ENCODE measurements at regions not wholly inside any gene's neighbourhood (a gene's known extent, or its start where the extent isn't known, plus 50 kb on each side); places are given as distances from the start of the nearest gene placed in this dataset.
"Not testable (repeated sequence)": the region's sequence is repeated elsewhere in the genome, so short reads cannot be mapped to it uniquely, and the experiment has no call there.

GRCh38 chr9:81361296-81361695 is 328.1 kb downstream of the TLE1 start:
- DNase-seq (ENCODE audit: low read depth in 2 of 2) = no peak

- no peak for DNase-seq (ENCODE audit: low read depth in 2 of 2)
Measured at GRCh38 chr9:81351166-81351565, 338.2 kb downstream of the TLE1 start.

GRCh38 chr9:81344366-81344765 is 345.0 kb downstream of the TLE1 start:
- no peak for DNase-seq (ENCODE audit: low read depth in 2 of 2)

GRCh38 chr9:81335879-81336421 is 353.4 kb downstream of the TLE1 start:
- DNase-seq (ENCODE audit: low read depth in 2 of 2) = no peak

GRCh38 chr9:81321551-81321950 is 367.8 kb downstream of the TLE1 start:
- no peak for DNase-seq (ENCODE audit: low read depth in 2 of 2)

GRCh38 chr9:81320909-81321482 is 368.4 kb downstream of the TLE1 start:
- no peak for DNase-seq (ENCODE audit: low read depth in 2 of 2)

- no peak for DNase-seq (ENCODE audit: low read depth in 2 of 2)
Measured at GRCh38 chr9:81318571-81318970, 370.8 kb downstream of the TLE1 start.

GRCh38 chr9:81317939-81318338 is 371.4 kb downstream of the TLE1 start:
- no peak for DNase-seq (ENCODE audit: low read depth in 2 of 2)

GRCh38 chr9:81317223-81317622 is 372.1 kb downstream of the TLE1 start:
- DNase-seq (ENCODE audit: low read depth in 2 of 2) = no peak

- DNase-seq (ENCODE audit: low read depth in 2 of 2) = no peak
Measured at GRCh38 chr9:81314490-81314889, 374.9 kb downstream of the TLE1 start.

- DNase-seq (ENCODE audit: low read depth in 2 of 2) = no peak
Measured at GRCh38 chr9:81313877-81314276, 375.5 kb downstream of the TLE1 start.

GRCh38 chr9:81312346-81312745 is 377.0 kb downstream of the TLE1 start:
- DNase-seq (ENCODE audit: low read depth in 2 of 2) = no peak

GRCh38 chr9:81308404-81308803 is 380.9 kb downstream of the TLE1 start:
- DNase-seq (ENCODE audit: low read depth in 2 of 2) = no peak

GRCh38 chr9:81307791-81308190 is 381.6 kb downstream of the TLE1 start:
- DNase-seq (ENCODE audit: low read depth in 2 of 2) = not testable (repeated sequence)

- DNase-seq (ENCODE audit: low read depth in 2 of 2) = no peak
Measured at GRCh38 chr9:81305561-81306182, 383.7 kb downstream of the TLE1 start.

- no peak for DNase-seq (ENCODE audit: low read depth in 2 of 2)
Measured at GRCh38 chr9:81303658-81304057, 385.7 kb downstream of the TLE1 start.

- DNase-seq (ENCODE audit: low read depth in 2 of 2) = no peak
Measured at GRCh38 chr9:81293651-81294050, 395.7 kb downstream of the TLE1 start.

- DNase-seq (ENCODE audit: low read depth in 2 of 2) = no peak
Measured at GRCh38 chr9:81292056-81292805, 397.1 kb downstream of the TLE1 start.

GRCh38 chr9:81289622-81290021 is 399.7 kb downstream of the TLE1 start:
- no peak for DNase-seq (ENCODE audit: low read depth in 2 of 2)

GRCh38 chr9:81268048-81268447 is 421.3 kb downstream of the TLE1 start:
- DNase-seq (ENCODE audit: low read depth in 2 of 2) = no peak

- DNase-seq (ENCODE audit: low read depth in 2 of 2) = no peak
Measured at GRCh38 chr9:81266674-81267073, 422.7 kb downstream of the TLE1 start.

GRCh38 chr9:81266086-81266485 is 423.3 kb downstream of the TLE1 start:
- DNase-seq (ENCODE audit: low read depth in 2 of 2) = no peak

- no peak for DNase-seq (ENCODE audit: low read depth in 2 of 2)
Measured at GRCh38 chr9:81264516-81264915, 424.8 kb downstream of the TLE1 start.

All from stimulated activated CD8-positive, alpha-beta memory T cell treated with anti-CD3 and anti-CD28 coated beads, Interleukin-7, amount 100 ng/mL, for 4 hours (primary cell).